Left lung (tissue), 4 donors: ENCODE measurements at regions not wholly inside any gene's neighbourhood (a gene's known extent, or its start where the extent isn't known, plus 50 kb on each side); places are given as distances from the start of the nearest gene placed in this dataset.
"Not testable (repeated sequence)": the region's sequence is repeated elsewhere in the genome, so short reads cannot be mapped to it uniquely, and the experiment has no call there.

Experiments used
- ATAC-seq: fragments of 200-7000 bp; cut with Tn5 transposase; one replicate; pipeline ENCODE4 v1.9.1; 2020; ENCODE audit warnings: moderate library complexity
- DNase-seq, 4 donors: peaks; one replicate each; pipeline ENCODE4 v3.0.0-alpha.2; 2013 to 2020
- H3K27ac ChIP-seq, 2 donors: fragments of 200-600 bp; sonication (generic) in 1 of 2; one replicate each; pipeline versions ENCODE4 v1.5.0 to v1.8.0; 2020 to 2021
- H3K27me3 ChIP-seq, 2 donors: fragments of 200-600 bp; sonication (generic) in 1 of 2; one replicate each; pipeline versions ENCODE4 v1.5.0 to v1.8.0; 2020 to 2021
- H3K36me3 ChIP-seq, 2 donors: fragments of 200-600 bp; sonication (generic) in 1 of 2; one replicate each; pipeline versions ENCODE4 v1.5.0 to v1.8.0; 2020 to 2021
- H3K4me1 ChIP-seq, 2 donors: fragments of 200-600 bp; one replicate each; pipeline ENCODE4 v1.8.0; 2021
- H3K4me3 ChIP-seq, 2 donors: fragments of 200-600 bp; sonication (generic) in 1 of 2; one replicate each; pipeline versions ENCODE4 v1.5.0 to v1.8.0; 2020 to 2021; ENCODE audit warnings: mild to moderate bottlenecking in 1 of 2
- H3K9me3 ChIP-seq, 2 donors: fragments of 200-600 bp; sonication (generic) in 1 of 2; one replicate each; pipeline versions ENCODE4 v1.5.0 to v1.8.0; 2020 to 2021
- CTCF ChIP-seq, 2 donors: fragments of 200-600 bp; sonication (generic) in 1 of 2; IDR thresholded peaks; one replicate each; pipeline versions ENCODE4 v1.5.0 to v1.8.0; 2021; ENCODE audit warnings: antibody characterized with exemption in 2 of 2
- intact Hi-C, 2 donors: fragments of 100-400 bp; cut with DNase I; formaldehyde crosslinking; loops; one replicate each; pipeline versions ENCODE4 v1.11.2 to v1.14.2; 2022
- donor health status: DM: no; HTN: yes; CAD: no.
- donor health status: DM: no; HTN: no; CAD: no.

GRCh38 chr9:39579000-39579399 is 223.5 kb downstream of the SPATA31A1 start:
- DNase-seq, H3K27me3 ChIP-seq, intact Hi-C loops, ATAC-seq, H3K4me1 ChIP-seq, H3K4me3 ChIP-seq, H3K9me3 ChIP-seq, H3K27ac ChIP-seq, H3K36me3 ChIP-seq: not testable (repeated sequence)

DNA sequence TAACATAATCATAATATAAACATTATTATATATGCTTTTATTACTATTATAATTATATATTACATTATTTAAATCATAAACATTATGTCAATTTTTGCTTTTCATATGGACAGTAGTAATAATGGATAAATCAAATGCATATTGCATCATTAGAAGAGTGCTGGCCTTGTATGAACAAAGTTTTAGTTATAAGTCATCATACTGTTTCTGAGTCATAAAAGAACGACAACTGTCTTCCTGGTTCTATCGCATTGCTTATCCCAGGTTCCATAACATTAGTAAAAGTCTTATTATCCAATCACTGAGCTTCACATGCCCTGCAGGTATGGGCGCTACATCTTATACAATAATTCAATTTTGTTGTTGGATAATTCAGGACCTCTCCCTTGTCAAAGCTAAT is 225.8 kb downstream of the SPATA31A1 start:
- ATAC-seq, H3K27ac ChIP-seq, H3K4me1 ChIP-seq, intact Hi-C loops, H3K36me3 ChIP-seq, DNase-seq, H3K27me3 ChIP-seq, H3K9me3 ChIP-seq, H3K4me3 ChIP-seq: not testable (repeated sequence)

DNA sequence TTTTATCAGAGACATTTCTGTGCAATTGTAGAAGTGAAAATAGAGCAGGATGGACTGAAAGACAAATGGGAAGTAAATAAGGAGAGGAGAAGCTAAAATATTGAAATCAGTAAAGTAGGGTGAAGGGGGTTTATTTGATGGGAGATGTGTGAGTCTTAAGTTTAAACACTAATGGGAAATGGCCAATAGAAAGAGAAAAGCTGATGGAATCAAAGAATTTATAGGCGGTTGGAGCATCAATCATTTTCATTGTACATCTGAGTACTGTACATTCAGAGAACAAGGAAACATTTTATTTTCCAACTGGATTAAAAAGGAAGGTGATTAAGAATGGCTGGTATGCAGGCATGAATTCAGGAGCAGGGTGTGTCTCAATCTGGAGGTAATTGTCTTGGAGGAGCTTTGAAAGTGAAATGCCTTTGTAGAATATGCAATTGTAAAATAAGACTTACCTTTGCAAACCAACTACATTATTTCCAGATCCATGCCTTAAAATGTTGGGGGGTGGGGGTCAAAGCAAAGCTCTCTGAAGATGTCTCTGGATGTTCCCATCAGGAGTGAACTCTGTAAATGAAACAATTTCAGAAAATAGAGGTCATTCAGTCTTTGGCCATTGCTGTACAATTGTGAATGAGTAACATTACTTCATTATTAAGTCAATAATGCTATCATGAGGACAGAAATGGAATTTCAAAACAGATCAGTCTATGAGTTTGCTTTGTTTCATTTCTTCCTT is 227.4 kb downstream of the SPATA31A1 start:
- ATAC-seq, result peak; percentile 77

DNA sequence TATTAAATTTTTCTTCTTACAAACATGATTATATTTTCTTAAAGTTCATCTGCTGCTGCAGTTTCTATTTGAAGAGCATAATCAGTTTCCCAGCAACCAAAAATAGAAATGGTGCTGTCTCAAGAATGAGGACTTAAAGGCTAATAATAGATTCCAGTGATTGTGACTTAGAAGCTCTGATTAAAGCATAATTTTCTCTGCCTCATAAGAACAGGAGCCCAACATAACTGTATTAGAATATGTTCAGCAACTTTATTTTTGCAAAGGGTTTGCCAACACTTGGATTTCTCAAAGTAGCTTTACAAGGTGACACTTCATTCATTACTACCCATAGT is 227.9 kb downstream of the SPATA31A1 start:
- DNase-seq, H3K27me3 ChIP-seq, intact Hi-C loops, H3K4me1 ChIP-seq, H3K36me3 ChIP-seq, H3K4me3 ChIP-seq, H3K9me3 ChIP-seq: not testable (repeated sequence)
- ATAC-seq, result peak; percentile 29
- peak overlapping the region in 1 of 2 donors; percentile 13 for H3K27ac ChIP-seq

More for the DNA sequence above, 227.4 kb downstream of the SPATA31A1 start:
- H3K36me3 ChIP-seq, H3K4me3 ChIP-seq, H3K9me3 ChIP-seq, H3K4me1 ChIP-seq, intact Hi-C loops, DNase-seq, H3K27me3 ChIP-seq: not testable (repeated sequence)
- H3K27ac ChIP-seq, result peak overlapping the region; percentile 13

DNA sequence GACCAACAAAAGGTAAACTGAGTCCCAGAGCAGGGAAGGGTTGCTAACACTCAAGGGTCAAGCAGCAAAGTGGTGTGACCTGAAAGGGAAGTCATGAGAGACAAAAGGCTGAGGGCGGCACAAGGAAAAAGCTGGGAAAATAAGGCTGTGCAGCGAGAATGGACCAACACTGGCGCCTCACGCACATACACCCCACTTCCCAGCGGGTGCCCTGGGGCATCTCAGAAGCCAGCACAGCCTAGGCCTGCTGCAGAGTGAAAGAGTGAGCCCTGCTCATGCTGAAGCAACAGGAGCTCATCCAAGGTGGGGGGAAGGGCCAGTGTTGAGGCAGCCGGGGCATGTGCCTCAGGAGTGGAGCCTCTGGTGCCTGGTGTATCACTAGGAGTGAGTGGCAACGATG is 229.8 kb downstream of the SPATA31A1 start:
- ATAC-seq, H3K36me3 ChIP-seq, H3K27me3 ChIP-seq, intact Hi-C loops, H3K27ac ChIP-seq, H3K9me3 ChIP-seq, H3K4me1 ChIP-seq, H3K4me3 ChIP-seq: not testable (repeated sequence)
- DNase-seq, result peak in 1 of 4 donors; percentile 43

GRCh38 chr9:39587844-39588499 is 232.5 kb downstream of the SPATA31A1 start:
- no peak overlapping the region for H3K27ac ChIP-seq
- H3K36me3 ChIP-seq, result no peaks in the 10 kb centered on the region
- H3K4me3 ChIP-seq, result no peak overlapping the region
- no peak for TF ChIP-seq CTCF (IDR thresholded peaks at IDR 0.05)
- intact Hi-C loops, result no loop called here
- no peaks in the 10 kb centered on the region for H3K9me3 ChIP-seq
- DNase-seq (peak in 1 of 4 donors; percentile 67), ATAC-seq (no peak)
- H3K27me3 ChIP-seq, result no peaks in the 10 kb centered on the region
- H3K4me1 ChIP-seq, result no peaks in the 10 kb centered on the region

DNA sequence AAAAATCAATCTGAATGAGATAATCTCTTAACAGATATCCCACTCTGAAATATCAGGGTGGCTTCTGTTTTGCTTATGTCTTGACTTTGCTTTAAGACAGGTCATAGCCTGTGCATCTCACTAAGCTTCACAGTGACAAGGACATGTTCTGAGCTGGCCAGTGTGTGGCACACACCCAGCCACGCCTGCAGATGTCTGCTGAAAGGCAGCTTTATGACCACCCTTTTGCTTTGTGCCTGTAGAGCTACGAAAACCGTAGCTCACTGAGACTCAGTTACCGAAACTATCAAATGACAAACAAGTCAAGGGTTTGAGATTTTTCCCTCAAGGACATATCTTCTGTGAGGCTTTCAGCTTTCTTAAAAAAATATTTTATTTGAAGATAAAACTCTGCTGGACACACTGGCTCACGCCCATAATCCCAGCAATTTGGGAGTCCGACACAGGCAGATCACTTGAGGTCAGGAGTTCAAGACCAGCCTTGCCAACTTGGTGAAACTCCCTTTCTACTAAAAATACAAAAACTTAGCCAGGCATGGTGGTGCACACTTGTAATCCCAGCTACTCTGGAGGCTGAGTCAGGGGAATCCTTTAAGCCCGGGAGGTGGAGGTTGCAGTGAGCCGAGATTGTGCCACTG is 233.2 kb downstream of the SPATA31A1 start:
- Histone ChIP-seq H3K9me3 (no peaks in the 10 kb centered on the region), H3K27me3 (no peaks in the 10 kb centered on the region), H3K36me3 (no peaks in the 10 kb centered on the region), H3K27ac (no peak overlapping the region), H3K4me3 (no peak overlapping the region), H3K4me1 (no peaks in the 10 kb centered on the region)
- intact Hi-C loops, result no loop called here
- DNase-seq (peak in 1 of 4 donors; percentile 45), ATAC-seq (no peak)
- TF ChIP-seq CTCF (IDR thresholded peaks at IDR 0.05), result no peak

- H3K27ac ChIP-seq, H3K4me1 ChIP-seq, H3K27me3 ChIP-seq, intact Hi-C loops, H3K4me3 ChIP-seq, H3K36me3 ChIP-seq, ATAC-seq, DNase-seq, H3K9me3 ChIP-seq: not testable (repeated sequence)
Measured at GRCh38 chr9:39604089-39604488, 248.6 kb downstream of the SPATA31A1 start.

DNA sequence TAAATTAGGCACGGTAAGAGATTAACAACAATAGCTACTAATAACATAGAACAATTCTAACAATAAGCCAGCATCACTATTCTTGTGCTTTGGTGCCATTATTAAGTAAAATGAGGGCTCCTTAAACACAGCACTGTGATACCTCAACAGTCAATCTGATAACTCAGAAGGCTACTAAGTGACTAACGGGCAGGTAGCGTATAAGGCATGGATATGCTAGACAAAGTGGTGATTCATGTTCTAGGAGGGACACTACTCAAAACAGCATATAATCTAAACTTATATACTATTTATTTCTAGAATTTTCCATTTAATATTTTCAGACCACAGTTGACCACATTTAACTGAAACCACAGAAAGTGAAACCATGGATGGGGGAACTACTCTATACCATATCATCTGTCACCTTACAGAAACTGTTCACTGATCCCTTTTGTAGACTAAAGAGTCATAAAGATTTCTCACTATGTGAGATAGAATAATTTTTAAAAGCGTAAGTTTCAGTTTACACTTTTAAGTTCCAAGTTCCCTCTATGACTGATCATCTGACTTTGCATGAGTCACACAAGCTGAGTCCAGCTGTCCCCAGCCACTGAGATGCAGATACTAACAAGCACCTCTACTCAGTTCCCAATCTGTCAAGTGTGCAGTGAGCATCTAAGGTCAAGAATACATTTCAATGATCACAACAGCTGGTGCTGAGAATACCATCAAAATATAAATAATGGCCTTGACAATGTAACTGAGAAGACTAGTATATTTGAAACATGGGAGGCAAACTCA is 256.2 kb downstream of the SPATA31A1 start:
- H3K27ac ChIP-seq, H3K36me3 ChIP-seq, H3K27me3 ChIP-seq, intact Hi-C loops, H3K4me1 ChIP-seq, H3K9me3 ChIP-seq, DNase-seq, H3K4me3 ChIP-seq: not testable (repeated sequence)
- ATAC-seq, result peak; percentile 46

DNA sequence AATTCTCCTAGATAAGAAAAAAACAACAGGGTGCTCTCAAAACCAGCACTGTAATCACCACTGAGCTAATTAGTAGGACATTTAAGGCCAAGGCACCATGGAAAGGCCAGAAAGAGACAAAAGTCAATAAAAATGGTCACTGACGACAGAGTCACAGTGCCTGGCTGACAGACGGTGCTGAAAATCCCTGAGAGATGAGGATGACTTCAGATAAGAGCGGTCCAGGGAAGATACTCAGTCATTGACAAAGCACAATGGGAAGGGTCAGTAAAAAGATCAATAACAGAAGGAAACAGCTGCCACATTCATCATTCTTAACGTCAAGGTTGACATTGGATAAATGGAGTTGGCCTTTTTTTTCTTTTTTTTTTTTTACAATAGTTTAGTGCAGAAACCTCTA is 261.0 kb downstream of the SPATA31A1 start:
- not testable (repeated sequence) for DNase-seq

DNA sequence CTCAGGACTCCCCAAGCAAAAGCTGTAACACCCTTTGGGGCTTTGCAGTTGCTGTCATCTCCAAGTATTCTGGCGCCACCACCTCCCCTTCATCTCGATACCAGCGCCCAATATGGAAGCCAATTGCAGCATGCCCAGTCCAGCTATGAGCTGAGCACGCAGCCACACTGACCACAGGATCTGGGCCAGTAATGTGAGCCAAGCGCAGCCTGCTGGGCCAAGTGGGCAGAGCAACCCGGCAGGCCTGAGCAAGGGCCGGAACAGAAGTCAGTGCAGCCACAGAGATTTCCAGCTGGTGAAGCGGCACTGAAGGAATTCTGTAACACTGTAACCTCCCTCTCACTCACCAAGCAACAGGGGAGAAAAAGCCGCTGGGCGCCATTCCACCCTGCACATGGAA is 268.6 kb downstream of the SPATA31A1 start:
- H3K9me3 ChIP-seq, H3K4me3 ChIP-seq, H3K27me3 ChIP-seq, H3K36me3 ChIP-seq, H3K4me1 ChIP-seq, ATAC-seq, intact Hi-C loops, H3K27ac ChIP-seq, DNase-seq: not testable (repeated sequence)

More for the DNA sequence above, 261.0 kb downstream of the SPATA31A1 start:
- ATAC-seq, H3K4me1 ChIP-seq, H3K27me3 ChIP-seq, H3K4me3 ChIP-seq, H3K27ac ChIP-seq, intact Hi-C loops, H3K36me3 ChIP-seq, H3K9me3 ChIP-seq: not testable (repeated sequence)
